AG08396 (cell line): ENCODE measurements at regions not wholly inside any gene's neighbourhood (a gene's known extent, or its start where the extent isn't known, plus 50 kb on each side); places are given as distances from the start of the nearest gene placed in this dataset.

Experiments used
- DNase-seq: peaks from one replicate; pipeline ENCODE4 v3.0.0; 2012; ENCODE audit warnings: low spot score, mixed read lengths

- no peak for DNase-seq
Observed at GRCh38 chr4:18077808-18078207, 56.3 kb upstream of the LCORL start.

DNA sequence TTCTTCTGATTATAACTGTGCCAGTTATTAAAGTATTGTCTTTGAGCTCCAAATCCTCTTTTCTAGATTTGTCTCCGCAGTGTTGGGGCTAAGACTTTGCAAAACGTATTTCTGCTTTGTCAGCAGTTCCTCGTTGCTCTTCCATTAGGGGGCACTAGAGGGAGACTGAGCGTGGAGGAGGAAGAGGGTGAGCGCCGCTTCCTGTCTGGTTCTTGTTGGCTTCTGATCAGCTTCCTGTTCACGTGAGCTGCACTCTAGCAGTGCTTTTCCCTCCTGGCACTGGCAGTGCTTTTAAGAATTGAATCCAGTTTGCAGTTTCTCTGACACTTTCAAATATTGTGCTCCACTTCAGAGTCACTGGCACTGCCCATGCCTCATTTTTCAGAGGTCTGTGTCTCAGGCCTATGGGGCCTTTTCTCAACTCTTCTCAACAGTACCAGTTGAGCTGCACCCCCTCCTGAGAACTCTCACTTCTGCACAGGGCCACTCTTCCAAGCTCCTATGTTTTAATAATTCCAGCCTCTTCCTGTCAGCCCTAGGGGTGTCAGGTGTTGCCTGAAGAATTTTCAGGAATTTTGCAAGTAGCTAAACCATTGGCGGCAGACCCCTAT lies 54.4 kb upstream of the LCORL start:
- no peak for DNase-seq

GRCh38 chr4:18071894-18072293 lies 50.3 kb upstream of the LCORL start:
- DNase-seq: no peak
